Upper lobe of left lung (tissue), 4 donors: ENCODE measurements at regions not wholly inside any gene's neighbourhood (a gene's known extent, or its start where the extent isn't known, plus 50 kb on each side); places are given as distances from the start of the nearest gene placed in this dataset.

Source experiments
- CTCF ChIP-seq, 6 experiments: fragments of 450-650 bp in 4 of 6; fragments of 200-600 bp in 2 of 6; sonication (generic) in 2 of 6; IDR thresholded peaks; one replicate each; pipeline ENCODE4 v1.5.1; 2016 to 2019; ENCODE audit warnings: antibody characterized with exemption in 6 of 6
- EP300 ChIP-seq, 4 donors: sonication (generic); formaldehyde crosslinking; IDR thresholded peaks; one replicate each; pipeline ENCODE4 v1.5.1; 2017; ENCODE audit warnings: antibody characterized with exemption in 4 of 4, control low read depth in 2 of 4
- POLR2AphosphoS5 ChIP-seq, 2 donors: sonication (generic); formaldehyde crosslinking; IDR thresholded peaks; one replicate each; pipeline ENCODE4 v1.5.1; 2017; ENCODE audit warnings: antibody characterized with exemption in 2 of 2

- TF ChIP-seq CTCF (IDR thresholded peaks at IDR 0.05) (no peak), POLR2AphosphoS5 (IDR thresholded peaks at IDR 0.05) (no peak), EP300 (IDR thresholded peaks at IDR 0.05) (no peak)
Measured at GRCh38 chr12:34219046-34219770, 196.9 kb downstream of the ALG10 start.
